NCI-H345 treated with DMSO at 0.1 percent for 48 hours (cell line): ENCODE measurements at regions not wholly inside any gene's neighbourhood (a gene's known extent, or its start where the extent isn't known, plus 50 kb on each side); places are given as distances from the start of the nearest gene placed in this dataset.

Experiments
- DNase-seq: peaks from one replicate; lab custom pipeline; 2025; ENCODE audit not compliant: unreplicated experiment; lab: John Stamatoyannopoulos, UW

DNA sequence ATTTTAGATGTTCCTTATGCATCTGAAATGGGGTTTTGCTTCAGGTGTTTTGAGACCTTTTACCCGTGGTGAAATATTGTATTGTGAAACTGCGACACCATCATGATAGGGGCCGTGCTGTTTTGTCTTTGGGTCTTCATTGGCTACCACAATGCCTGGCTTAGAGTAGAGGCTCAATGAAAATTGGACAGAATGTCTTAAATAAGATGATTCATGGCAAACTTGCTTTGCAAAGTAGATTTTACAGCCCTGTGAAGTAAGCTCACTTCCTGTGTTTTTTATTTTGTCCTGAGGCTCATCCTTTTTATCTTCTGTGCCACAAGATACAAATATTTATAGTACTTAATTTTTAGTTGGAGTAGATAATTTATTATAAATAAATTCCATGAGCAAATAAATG, 111.3 kb upstream of the FRMD6 start:
- no peak for DNase-seq

DNA sequence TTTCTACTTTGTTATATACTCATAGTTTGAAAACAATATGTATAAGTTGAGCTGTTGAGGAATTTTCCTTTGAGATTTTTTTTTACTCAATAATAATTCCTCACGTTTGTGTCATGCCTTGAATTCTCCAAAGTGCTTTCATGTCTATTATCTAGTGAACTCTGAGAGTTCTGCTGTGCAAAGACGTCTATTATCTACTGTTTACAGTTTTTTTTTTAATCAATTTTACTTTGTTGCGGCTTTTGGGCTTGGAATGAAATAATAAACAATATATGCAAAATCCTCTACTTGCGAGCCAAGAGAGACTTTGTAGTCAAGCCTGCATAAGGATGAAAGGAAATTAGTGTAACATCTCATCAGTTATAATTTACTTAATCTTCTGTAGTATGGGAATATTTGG, 107.2 kb upstream of the FRMD6 start:
- DNase-seq, result no peak

DNA sequence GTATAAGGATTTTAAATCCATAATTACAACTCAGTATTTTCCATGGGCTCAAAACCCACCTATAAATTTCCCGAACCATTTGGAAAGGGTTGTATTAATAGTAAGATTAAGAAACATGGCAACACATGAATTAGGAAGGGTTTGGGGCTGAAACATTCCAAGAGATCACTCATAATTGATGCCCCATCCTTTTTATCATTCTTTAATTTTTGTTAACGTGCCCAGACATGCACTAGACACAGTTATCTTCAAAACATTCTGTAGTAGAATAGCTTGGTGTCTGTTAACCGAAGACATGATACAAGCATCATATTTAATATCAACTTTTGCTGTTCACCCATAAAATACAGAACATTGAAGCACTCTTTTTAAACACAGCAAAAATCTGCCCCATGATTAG, 106.8 kb upstream of the FRMD6 start:
- DNase-seq, result no peak

DNA sequence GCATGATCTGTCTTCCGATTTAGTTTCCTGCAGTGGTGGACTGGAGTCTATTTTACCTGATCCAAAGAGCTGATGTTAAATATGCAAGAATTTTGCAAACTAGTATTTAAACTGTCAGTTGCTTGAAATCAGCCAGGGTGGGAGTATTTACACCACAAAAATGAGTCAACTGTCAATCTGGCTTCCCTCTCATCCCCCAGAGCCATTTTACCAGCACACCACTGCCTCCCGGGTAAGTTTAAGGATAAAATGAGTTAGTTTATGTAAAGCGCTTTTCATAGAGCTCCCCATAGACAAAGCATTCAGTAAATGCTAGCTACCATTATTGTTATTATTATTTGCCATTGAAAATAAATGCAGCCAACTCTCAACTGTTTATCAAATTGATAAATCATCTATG, 106.3 kb upstream of the FRMD6 start:
- no peak for DNase-seq

DNA sequence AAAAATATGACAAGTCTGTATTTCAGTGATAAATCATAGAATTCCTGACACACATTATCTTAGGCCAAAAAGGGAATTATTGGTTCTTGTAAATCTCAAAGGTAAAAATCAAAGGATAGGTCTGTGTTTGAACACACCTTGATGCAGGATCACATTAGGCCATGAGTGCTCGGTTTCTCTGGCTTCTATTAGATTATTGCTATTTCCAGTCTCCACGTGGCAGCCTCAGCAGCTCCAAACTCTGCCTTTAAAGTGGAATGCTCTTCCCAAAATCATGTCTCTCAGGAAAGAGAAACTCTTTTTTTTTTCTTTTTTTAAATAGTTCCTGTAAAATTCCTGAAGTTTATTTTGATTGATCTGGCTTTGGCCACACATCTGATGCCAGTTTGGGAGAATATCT, 105.6 kb upstream of the FRMD6 start:
- DNase-seq, result no peak

DNA sequence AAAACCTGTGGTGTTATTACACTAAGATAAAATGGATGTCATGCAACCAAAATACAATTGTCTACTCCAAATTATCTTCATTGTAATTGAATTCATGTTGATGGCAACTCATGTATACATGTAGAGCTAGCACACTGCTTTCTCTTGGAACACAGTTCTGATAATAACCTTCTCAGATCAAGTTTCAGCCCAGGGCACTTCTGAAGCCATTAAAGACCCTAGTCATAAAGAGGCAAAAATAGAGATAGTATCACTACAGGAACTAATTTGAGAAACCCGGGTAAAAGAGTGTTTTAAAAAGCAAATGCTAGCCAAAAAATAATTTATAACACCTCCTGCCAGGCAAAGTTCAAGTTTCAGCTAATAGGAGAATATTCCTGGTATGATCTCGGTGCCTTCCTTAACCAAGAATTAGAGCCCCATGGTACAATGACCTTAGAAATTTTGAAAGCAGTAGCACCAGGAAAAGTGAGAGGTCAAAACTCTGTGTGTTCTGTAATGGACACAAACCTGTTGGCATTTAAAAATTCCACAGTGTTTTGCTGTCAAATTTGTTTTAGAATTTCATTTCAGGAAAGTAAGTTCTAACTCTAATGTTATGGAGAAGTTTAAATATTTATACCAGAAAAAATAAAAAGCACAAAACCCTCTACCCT, 105.0 kb upstream of the FRMD6 start:
- no peak for DNase-seq

DNA sequence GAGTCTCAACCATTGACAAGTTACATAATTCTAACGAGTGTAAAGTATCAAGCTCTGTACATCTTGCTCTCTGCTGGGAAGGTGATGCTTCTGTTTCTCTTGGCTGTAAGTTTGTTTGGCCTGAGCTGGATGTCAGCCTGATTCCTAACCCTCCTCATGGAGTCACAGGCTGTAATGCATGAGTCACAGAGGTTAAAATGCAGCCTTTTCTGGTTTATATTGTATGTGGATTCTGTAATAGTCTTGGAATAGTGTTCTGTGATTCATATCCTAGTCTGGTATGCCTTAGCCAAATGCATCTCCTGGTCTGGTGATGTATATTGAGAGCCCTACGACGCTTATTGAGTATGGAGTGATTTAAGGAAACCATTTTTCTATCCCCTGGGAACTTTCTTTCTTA, 104.5 kb upstream of the FRMD6 start:
- no peak for DNase-seq

DNA sequence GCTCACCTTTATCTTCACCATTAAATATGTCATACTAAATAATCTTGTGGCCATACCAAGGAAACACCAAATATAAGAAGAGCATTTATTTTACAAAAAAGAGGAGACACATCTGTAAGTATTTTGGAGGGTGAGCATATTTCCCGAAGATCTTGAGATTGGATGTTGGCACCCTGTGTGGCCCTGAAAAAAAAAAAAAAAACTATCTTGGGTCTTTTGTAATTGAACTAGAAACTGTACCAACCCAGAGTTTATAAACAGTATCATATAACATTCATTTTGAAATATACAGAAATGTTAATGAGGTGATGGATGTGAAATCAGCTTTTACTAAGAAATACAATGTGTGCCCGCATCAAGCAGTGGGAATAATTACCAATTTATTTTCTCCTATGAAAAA, 104.0 kb upstream of the FRMD6 start:
- DNase-seq, result no peak

DNA sequence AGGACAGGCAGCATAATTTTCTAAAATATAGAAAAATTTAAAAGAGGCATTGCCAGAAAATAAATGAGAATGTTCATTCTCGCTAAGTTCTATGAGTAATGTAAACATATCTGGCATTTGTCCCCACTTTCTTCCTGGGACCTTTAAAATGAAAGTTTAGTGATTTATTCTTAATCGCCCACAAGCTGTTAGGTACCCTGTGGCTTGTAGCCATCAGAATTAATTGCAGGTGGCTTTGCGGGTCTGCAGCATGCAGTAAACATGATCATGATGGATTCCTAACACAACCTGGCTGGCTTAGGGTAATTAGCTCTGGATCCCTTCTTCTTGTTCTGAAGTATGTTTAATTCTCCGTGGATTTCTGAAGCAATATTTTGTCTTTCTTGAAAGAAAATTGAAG, 103.5 kb upstream of the FRMD6 start:
- no peak for DNase-seq

DNA sequence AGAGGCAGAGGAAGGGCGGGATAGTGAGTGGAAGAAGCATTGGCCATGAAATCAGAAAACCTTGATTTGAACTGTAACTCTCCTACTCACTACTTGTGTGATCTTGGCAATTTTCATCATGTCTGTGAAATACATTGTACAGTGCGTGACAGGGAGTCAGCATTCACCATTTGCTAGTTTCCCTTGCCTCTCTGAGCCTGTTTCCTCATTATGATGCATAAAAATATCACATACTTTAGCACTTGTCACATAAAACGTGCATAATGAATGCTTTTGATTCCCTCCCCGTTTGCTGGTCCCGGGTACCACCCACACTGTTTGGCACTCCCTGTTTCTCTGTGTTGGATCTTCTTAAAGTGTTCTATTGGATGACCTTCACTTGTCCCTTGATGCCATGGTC, 101.1 kb upstream of the FRMD6 start:
- no peak for DNase-seq

DNA sequence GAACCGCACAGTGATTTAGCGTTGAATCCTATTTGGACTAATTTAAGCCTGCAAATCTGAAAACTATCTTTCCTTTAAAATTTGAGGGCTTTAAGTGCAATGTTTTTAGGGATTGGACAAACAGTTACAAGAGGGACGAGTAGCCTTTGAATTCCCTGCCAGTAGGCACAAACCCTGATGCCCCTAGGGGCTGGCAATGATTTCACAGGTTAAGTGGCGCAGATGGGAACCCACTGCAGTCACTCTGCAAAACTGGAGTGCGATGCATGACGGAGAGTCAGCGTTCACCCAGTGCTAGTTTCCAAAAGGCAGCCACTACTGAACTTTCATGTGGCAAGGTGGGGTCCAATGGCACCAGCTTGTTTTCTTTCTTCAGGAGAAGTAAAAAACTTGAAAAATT, 99.4 kb upstream of the FRMD6 start:
- DNase-seq, result no peak

DNA sequence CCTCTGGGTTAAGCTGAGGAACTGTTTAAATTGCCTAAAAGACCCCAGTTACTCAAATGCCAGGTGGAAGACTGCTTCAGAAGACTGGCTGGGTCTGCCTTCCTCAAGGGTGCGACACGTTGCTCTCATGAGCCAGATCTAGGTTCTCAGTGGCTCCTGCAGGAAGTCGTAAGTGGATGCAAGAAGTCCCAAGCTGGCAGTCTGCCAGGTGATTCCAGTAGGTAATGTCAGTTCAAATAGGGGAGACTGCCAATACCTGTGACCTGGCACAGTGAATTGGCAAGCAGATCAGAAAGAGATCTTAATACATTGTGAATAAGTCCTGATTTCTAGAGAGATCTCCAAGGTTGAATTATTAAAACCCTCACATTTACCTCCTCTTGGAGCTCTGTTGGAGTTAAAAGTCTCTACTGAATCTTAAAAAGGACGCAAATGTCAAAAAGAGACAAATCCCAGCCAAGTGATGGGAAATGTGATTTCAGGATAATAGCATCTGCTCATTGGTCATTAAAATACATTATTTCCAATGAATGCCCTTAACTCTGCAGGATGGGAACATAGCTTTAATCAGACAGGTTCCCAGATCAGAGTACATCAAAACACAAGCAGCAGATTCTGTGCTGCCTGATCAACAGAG, 98.8 kb upstream of the FRMD6 start:
- DNase-seq, result peak; percentile 23

DNA sequence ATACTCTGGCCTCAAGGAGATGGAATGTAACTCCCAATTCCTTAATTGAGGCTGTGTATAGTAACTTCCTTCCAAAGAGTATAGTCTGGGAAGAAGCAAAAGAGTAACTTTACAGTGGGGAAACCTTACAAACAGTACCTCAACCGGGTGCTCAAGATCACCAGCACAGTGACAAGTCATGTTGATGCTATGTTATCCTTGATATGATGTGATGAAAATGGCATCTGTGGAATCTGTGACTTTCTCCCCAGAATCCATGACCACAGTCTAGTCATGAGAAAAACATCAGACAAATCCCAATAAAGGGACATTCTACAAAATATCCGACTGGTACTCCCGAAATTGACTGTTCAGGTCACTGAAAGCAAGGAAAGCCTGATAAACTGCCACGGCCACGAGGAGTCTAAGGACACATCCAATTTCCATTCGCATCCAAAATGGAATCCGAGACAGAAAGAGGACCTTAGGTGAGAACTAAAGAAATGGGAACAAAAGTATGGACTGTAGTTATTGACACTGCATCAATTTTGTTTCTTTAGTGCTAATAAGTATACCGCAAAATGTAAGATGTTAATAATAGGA, 97.3 kb upstream of the FRMD6 start:
- no peak for DNase-seq

DNA sequence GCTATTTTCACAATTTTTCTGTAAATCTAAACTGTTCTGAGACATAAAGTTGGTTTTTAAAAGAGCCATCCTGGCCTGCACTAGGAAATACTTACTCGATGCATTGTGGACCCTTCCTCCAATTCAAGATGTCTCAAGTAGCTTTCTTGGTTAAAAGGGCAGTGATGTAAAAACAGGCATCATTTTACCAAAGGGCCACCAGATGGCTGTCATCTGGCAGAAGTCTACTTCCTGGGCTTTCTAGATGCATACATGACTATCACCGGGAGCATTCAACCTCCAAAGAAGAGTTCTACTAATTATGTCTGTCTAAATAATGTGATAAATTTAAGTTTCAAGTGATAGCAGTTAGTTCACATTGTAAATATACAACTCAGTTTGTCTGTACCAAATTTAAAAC, 96.8 kb upstream of the FRMD6 start:
- DNase-seq, result no peak

DNA sequence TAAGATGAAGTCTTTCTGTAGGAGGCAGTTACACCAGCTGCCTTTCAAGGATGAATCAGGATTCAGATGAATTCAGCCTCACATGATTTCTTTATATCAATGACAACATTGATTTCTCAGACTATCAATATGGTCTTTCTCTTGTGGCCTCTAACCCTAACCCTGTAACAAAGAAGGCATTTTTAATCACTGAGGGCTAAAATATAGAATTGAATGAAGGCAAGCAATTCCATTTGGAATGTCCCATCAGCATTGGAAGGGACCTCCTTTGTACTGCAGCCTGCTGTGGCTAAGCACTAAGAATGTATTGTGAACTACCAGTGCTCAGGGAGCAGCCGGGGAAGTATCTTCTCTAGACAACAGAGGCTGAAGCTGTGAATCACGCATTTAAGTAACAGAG, 90.6 kb upstream of the FRMD6 start:
- DNase-seq, result no peak

DNA sequence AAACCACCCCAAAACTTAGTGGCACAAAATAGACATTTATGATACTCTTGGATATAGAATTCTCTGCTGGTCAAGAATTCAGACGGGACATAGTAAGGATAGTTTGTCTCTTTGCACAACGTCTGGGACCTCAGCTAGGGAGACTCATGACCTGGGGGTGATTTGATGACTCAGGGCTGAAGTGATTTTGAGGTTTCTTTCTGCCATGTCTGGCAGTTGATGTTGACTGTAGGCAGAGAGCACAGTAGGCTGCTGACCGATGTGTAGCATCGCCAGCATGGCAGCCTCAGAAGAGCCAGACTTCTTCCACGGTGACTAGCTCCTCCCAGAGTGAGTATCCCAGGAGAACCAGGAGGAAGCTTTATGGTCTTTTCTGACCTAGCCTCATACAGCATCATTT, 88.9 kb upstream of the FRMD6 start:
- no peak for DNase-seq

DNA sequence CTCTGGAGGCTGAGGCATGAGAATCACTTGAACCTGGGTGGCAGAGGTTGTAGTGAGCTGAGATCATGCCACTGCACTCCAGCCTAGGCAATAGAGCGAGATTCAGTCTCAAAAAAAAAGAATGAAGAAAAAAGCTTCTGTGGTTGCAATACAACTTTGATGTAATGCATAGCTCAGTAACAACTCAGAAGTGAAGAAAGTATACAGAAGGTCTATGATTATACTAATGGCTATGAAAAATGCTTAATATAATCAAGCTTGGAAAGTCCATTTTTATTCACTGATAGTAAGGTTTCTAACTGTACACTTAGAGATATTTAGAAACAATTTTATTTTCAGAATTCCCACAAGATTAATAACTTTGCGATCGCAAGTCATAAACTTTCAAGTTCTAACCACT, 88.2 kb upstream of the FRMD6 start:
- DNase-seq, result no peak

DNA sequence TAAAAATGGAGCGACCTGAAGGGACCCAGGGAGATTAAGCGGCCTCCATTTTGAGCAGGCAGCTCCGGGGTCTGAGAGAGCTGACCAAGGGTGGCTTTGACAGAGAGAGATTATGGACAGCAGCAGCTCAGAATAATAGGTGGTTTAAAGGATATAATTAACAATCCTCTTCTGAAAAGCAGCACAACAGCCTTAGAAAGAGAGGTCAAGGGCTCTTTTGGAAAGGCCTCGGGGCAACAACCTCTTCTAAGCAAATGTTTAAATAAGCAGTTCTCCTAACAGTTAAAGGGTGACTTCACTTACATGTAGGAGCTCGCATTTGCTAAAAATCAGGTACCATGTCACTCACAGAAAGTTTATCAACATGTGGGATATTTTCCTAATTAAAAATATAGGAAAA, 87.2 kb upstream of the FRMD6 start:
- no peak for DNase-seq

DNA sequence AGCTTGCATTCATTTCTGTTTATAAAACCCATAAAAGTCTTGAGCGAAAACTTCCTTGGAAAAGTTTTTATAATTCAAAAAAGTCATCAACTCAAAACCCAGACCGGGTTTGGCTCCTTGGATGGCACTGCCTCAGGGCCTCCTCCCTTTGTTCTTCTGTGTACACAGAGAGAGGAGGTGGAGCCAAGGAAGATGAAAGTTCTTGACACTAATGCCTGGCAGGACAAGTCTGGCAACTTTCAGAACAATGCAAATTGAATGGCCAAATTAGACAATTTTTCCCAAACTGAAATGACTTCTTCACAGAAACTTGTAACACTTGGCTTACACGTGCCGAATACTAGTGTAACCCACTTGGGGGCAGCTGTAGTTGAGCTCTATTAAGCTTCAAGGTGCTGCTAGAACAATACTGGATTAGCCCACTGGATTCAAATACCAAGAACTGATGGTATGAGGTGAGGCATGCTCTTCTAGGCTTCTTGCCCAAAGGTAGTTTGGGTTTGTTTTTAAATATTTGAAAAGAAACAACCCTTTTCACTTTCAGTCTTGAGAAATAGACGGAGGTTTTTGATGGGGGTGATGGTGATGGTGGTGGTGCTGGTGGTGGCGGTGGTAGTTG, 86.6 kb upstream of the FRMD6 start:
- DNase-seq, result no peak

DNA sequence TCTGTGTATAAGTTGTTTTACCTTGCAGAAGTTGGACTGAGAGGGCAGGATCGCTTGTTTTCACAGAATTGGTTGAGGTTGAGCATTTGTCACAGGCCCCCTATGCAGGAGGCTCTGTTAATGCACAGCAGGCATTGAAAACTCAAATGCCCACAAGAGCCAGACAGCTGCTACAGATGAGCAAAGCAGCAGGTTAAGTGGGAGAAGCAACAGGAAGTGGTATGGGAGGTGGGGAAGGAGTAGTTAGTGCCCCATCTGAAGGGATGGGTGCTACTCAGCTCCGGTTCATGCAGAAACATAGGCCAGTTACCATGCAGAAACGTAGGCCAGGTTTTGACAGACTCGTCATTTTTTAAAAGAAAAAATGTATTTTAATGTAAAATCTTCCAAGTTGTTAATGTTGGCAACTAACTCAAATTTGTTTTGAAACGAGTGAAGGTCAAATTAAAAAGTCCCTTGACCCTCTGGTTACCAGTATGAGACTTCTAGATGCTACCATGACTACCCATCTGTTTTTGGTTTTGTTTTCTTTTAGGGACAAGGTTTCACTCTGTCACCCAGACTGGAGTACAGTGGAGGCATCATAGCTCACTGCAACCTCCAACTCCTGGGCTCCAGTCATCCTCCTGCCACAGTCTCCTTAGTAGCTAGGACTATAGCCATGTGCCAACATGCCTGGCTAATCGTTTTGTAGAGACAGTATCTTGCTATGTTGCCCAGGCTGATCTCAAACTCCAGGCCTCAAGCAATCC, 84.7 kb upstream of the FRMD6 start:
- peak; percentile 17 for DNase-seq

DNA sequence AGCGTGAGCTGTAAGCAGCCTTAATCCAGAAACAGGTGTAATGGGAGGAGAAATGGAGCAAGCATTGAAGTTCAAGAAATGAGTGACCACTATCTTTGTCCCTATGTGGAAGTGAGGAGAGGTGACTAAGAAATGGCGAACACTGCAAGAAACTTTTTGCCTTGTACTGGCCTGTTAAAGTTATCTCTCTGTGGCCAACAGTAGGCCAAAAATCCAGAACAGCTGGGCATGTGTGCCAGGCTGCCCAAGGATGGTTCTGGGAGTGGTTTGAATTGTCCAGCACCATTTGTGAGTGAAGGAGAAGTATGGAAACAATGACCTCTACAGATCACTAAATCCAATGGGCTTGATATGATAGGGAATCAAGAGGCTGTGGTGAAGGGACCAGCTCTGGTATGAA, 83.3 kb upstream of the FRMD6 start:
- DNase-seq, result no peak

DNA sequence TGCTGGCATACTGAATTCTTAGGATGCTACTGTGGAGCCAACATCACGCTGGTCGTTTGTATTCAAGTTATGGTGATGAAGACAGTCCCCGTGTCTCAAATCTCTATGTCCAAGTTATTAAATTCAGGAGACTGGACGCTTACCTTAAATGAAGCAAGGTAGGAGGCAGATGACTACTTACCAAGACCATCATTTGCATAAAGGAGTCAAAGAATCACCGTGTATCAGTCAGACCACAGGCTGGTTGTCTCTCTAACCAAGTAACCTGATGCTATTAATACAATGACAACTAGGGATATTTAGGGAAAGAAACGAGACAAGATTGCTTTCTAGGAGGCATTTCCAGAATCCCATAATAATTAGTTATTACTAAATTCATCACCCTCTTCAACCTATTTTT, 78.1 kb upstream of the FRMD6 start:
- no peak for DNase-seq
